GM10266 (cell line): ENCODE measurements at regions not wholly inside any gene's neighbourhood (a gene's known extent, or its start where the extent isn't known, plus 50 kb on each side); places are given as distances from the start of the nearest gene placed in this dataset.

Source experiments
- DNase-seq: peaks from one replicate; pipeline ENCODE4 v3.0.0; 2012; ENCODE audit errors: extremely low spot score
- TF ChIP-seq, protein P1 (sequence below): IDR thresholded peaks from 2 replicates; pipeline ENCODE4 v1.5.1; 2012; ENCODE audit warnings: mild to moderate bottlenecking, low read depth; ENCODE audit not compliant: control insufficient read depth, insufficient read depth; ENCODE audit errors: missing control alignments

DNA sequence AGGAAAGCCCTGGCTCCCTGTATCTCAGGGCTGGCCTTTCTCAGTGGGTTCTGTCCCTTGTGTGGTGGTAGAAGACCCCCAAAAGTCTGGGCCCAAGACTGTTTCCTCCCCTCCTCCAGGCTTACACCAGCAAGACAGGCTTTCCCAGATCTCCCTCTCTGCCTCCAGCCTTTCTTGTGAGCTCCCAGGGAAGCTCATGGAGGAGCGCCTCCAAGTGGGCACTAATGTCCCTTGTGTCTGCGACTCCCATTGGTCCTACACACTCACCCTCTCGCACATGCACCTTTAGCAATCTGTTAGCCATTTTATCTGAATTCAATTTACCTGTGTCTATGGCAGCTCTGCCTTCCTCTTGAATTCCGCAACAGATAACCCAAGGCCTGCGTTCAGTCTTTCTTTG, 251.1 kb upstream of the CAND1 start:
- TF ChIP-seq, protein P1, sequence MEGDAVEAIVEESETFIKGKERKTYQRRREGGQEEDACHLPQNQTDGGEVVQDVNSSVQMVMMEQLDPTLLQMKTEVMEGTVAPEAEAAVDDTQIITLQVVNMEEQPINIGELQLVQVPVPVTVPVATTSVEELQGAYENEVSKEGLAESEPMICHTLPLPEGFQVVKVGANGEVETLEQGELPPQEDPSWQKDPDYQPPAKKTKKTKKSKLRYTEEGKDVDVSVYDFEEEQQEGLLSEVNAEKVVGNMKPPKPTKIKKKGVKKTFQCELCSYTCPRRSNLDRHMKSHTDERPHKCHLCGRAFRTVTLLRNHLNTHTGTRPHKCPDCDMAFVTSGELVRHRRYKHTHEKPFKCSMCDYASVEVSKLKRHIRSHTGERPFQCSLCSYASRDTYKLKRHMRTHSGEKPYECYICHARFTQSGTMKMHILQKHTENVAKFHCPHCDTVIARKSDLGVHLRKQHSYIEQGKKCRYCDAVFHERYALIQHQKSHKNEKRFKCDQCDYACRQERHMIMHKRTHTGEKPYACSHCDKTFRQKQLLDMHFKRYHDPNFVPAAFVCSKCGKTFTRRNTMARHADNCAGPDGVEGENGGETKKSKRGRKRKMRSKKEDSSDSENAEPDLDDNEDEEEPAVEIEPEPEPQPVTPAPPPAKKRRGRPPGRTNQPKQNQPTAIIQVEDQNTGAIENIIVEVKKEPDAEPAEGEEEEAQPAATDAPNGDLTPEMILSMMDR, result no peak
- DNase-seq, result no peak

DNA sequence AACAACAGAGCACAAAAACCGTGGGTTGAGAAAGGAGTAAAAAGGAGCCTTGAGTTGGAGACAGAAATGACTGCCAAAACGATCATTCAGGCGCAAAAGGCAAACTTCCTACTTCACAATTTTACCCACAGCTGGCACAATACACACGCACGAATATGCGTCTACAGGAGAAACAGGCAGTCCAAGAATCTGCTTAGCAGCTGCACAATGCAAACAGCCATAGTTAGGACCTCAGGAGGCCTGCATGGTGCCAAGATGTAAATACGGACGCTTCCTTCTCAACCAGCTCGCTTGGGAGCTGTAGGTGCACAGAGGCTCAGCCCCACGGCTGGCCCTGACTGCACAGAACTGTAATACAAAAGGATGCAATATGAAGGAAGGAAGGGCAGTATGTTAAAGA, 250.1 kb upstream of the CAND1 start:
- no peak for DNase-seq
- TF ChIP-seq, protein P1, result no peak

DNA sequence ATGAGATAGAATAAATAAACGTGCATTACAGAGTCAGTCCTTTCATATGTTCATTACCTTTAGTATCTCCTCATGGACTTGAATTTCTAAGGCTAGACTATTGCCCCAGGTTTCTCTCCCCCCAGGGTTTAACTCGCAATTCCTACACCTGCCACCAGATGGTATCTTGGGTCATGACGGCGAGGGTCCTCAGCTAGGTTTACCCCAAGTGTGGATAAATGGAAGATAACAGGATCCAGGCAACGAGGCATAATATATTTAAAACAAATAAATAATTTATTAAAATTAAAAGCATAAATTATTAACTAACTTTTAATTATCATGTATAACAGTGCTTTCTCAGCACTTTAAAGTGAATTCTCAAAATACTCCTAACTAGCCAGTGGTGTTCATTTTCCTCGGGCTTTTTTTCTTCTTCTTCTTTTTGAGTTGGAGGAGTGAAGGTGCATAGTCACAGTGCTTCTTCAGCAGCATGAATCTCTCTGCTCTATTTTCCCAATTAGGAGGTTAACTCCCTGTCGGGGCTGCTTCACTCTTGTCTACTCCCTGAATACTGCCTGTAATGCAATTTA, 243.5 kb upstream of the CAND1 start:
- DNase-seq, result peak; percentile 40
- TF ChIP-seq, protein P1, result peak; percentile 68

DNA sequence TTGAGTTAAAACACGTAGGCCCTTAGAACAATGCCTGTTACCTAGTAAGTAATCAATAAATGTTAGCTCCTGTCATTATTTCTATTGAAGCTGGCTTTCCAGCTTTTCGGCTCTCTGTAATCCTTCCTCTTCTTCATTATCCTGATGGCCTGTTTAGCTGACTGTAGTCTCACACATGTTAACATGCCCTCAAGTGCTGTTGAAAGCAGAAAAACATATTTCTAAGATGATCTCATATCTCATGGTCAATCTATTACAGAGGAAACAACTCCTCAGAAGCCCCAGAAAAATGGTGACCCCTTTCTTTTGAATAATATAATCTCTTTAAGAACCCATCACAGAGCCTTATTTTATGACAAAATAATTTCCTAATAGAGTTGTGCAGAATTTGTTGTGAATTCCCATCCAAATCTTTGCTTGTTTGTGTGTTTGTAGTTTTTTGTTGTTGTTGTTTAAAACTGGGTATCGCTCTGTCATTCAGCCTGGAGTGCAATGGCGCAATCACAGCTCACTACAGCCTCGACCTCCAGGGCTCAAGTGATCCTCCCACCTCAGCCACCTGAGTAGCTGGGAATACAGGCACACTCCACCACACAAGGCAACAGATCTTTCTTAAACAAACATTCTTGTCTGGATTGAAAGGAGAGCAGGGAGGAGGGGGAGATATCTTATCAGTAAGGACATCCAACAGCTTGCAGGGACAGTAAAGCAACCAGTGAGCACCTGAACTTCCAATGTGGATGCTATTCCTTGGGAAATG, 242.5 kb upstream of the CAND1 start:
- TF ChIP-seq, protein P1, result no peak
- DNase-seq, result no peak

DNA sequence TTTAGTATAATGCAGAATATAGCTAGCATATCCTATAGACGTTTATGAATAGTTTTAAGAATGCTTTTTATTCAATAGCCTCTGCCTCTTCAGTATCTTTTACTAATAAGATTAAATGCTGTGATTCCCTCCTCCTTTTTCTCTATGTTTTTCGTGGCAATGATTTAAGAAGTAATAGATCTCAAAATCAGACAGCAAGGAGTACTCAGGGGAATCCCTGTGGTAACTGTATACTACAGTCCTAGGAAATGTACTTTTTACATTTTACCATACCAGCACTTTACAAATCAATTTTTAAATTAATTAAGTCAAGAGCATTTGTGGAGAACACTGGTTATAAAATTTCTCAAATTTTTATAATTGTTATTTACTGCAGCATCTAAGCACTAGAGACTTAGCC, 240.6 kb upstream of the CAND1 start:
- no peak for DNase-seq
- TF ChIP-seq, protein P1, result no peak

DNA sequence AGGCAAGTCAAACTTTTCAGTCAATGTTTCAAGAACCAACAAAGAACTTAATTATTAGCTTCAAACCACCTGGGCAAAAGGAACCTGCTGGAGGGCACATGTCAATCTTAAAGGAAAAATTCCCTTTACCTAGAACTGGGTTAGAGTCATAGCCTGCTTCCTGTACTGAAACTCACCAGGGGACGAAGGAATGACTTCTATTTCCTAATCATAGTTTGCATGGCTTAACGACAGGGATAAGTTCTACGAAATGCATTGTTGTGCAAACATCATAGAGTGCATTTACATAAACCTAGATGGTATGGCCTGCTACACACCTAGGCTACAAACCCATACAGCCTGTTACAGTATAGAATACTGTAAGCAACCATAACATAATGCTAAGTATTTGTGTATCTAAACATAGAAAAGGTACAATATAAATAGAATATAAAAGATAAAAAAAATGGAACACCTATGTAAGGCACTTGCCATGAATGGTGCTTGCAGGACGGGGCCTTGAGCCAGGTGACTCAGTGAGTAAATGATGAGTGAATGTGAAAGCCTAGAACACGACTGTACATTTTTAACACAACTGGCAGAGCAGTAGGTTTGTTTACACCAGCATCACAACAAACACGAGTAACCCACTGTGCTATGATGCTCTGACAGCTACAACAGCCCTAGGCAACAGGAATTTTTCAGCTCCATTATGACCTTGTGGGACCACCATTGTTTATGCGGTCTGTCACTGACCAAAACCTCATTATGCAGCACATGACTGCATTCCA, 234.9 kb upstream of the CAND1 start:
- DNase-seq, result no peak
- TF ChIP-seq, protein P1, result no peak
